OCI-M1 (cell line): ENCODE measurements at regions not wholly inside any gene's neighbourhood (a gene's known extent, or its start where the extent isn't known, plus 50 kb on each side); places are given as distances from the start of the nearest gene placed in this dataset.
"Not testable (repeated sequence)": the region's sequence is repeated elsewhere in the genome, so short reads cannot be mapped to it uniquely, and the experiment has no call there.

Experiments
- DNase-seq: peaks from one replicate; lab custom pipeline; 2025; lab: John Stamatoyannopoulos, UW

- no peak for DNase-seq
Measured at GRCh38 chr16:79407005-79407404, 193.5 kb downstream of the MAF start.

GRCh38 chr16:79404571-79404970 lies 196.0 kb downstream of the MAF start:
- DNase-seq = no peak

GRCh38 chr16:79403534-79403933 lies 197.0 kb downstream of the MAF start:
- DNase-seq = no peak

- no peak for DNase-seq
Measured at GRCh38 chr16:79402920-79403319, 197.6 kb downstream of the MAF start.

- no peak for DNase-seq
Measured at GRCh38 chr16:79402356-79402755, 198.2 kb downstream of the MAF start.

GRCh38 chr16:79401782-79402181 lies 198.8 kb downstream of the MAF start:
- DNase-seq = no peak

- DNase-seq = no peak
Measured at GRCh38 chr16:79401157-79401556, 199.4 kb downstream of the MAF start.

- DNase-seq = peak; percentile 36
Measured at GRCh38 chr16:79400462-79401149, 199.9 kb downstream of the MAF start.

GRCh38 chr16:79395591-79395990 lies 204.9 kb downstream of the MAF start:
- DNase-seq = no peak

- DNase-seq = no peak
Measured at GRCh38 chr16:79394206-79394605, 206.3 kb downstream of the MAF start.

- no peak for DNase-seq
Measured at GRCh38 chr16:79393564-79393963, 207.0 kb downstream of the MAF start.

- no peak for DNase-seq
Measured at GRCh38 chr16:79393127-79393526, 207.4 kb downstream of the MAF start.

- no peak for DNase-seq
Measured at GRCh38 chr16:79392081-79392480, 208.5 kb downstream of the MAF start.

- DNase-seq = no peak
Measured at GRCh38 chr16:79391395-79391794, 209.1 kb downstream of the MAF start.

- DNase-seq = no peak
Measured at GRCh38 chr16:79390481-79391051, 210.0 kb downstream of the MAF start.

GRCh38 chr16:79388396-79388795 lies 212.1 kb downstream of the MAF start:
- no peak for DNase-seq

- DNase-seq = no peak
Measured at GRCh38 chr16:79386299-79386698, 214.2 kb downstream of the MAF start.

GRCh38 chr16:79381603-79382042 lies 218.9 kb downstream of the MAF start:
- DNase-seq = no peak

- no peak for DNase-seq
Measured at GRCh38 chr16:79380995-79381602, 219.4 kb downstream of the MAF start.

GRCh38 chr16:79379095-79379494 lies 221.4 kb downstream of the MAF start:
- no peak for DNase-seq

GRCh38 chr16:79377082-79377481 lies 223.5 kb downstream of the MAF start:
- not testable (repeated sequence) for DNase-seq

- no peak for DNase-seq
Measured at GRCh38 chr16:79375351-79375750, 225.2 kb downstream of the MAF start.

GRCh38 chr16:79372503-79373184 lies 227.9 kb downstream of the MAF start:
- DNase-seq = no peak
